ENCODE measurements at regions not wholly inside any gene's neighbourhood (a gene's known extent, or its start where the extent isn't known, plus 50 kb on each side); places are given as distances from the start of the nearest gene placed in this dataset.
"Not testable (repeated sequence)": the region's sequence is repeated elsewhere in the genome, so short reads cannot be mapped to it uniquely, and the experiment has no call there.

GRCh38 chr13:99686944-99687411 lies 185.7 kb downstream of the TM9SF2 start:
- DNase-seq (ENCODE audit: insufficient read length, low spot score) (no peak), FAIRE-seq (no peak)
- TF ChIP-seq POU2F2 (IDR thresholded peaks at IDR 0.05; ENCODE audit: low read depth, low read length) (no peak), POLR2AphosphoS5 (IDR thresholded peaks at IDR 0.05; ENCODE audit: low read depth, low read length) (no peak), SPI1 (IDR thresholded peaks at IDR 0.05; ENCODE audit: low read depth, low read length) (no peak), PAX5 (IDR thresholded peaks at IDR 0.05; ENCODE audit: insufficient read depth, low read length, severe bottlenecking) (no peak), POLR2A (IDR thresholded peaks at IDR 0.05; ENCODE audit: low read depth, low read length) (no peak), TAF1 (IDR thresholded peaks at IDR 0.05; ENCODE audit: low read depth, low read length) (no peak)

GRCh38 chr13:99686157-99686572 lies 184.9 kb downstream of the TM9SF2 start:
- no peak for TF ChIP-seq POLR2AphosphoS5 (IDR thresholded peaks at IDR 0.05; ENCODE audit: low read depth, low read length)
- no peak for TF ChIP-seq SPI1 (IDR thresholded peaks at IDR 0.05; ENCODE audit: low read depth, low read length)
- TF ChIP-seq PAX5 (IDR thresholded peaks at IDR 0.05; ENCODE audit: insufficient read depth, low read length, severe bottlenecking): no peak
- TF ChIP-seq POU2F2 (IDR thresholded peaks at IDR 0.05; ENCODE audit: low read depth, low read length): no peak
- no peak for TF ChIP-seq POLR2A (IDR thresholded peaks at IDR 0.05; ENCODE audit: low read depth, low read length)
- no peak for TF ChIP-seq TAF1 (IDR thresholded peaks at IDR 0.05; ENCODE audit: low read depth, low read length)
- no peak for DNase-seq (ENCODE audit: insufficient read length, low spot score)
- FAIRE-seq: peak; percentile 16

- TF ChIP-seq POLR2AphosphoS5 (IDR thresholded peaks at IDR 0.05; ENCODE audit: low read depth, low read length) (no peak), POU2F2 (IDR thresholded peaks at IDR 0.05; ENCODE audit: low read depth, low read length) (no peak), SPI1 (IDR thresholded peaks at IDR 0.05; ENCODE audit: low read depth, low read length) (no peak), TAF1 (IDR thresholded peaks at IDR 0.05; ENCODE audit: low read depth, low read length) (no peak), PAX5 (IDR thresholded peaks at IDR 0.05; ENCODE audit: insufficient read depth, low read length, severe bottlenecking) (no peak)
- DNase-seq (ENCODE audit: insufficient read length, low spot score): no peak
- FAIRE-seq: no peak
Measured at GRCh38 chr13:99681695-99682094, 180.4 kb downstream of the TM9SF2 start.

- FAIRE-seq (no peak), DNase-seq (ENCODE audit: insufficient read length, low spot score) (no peak)
- TF ChIP-seq SPI1 (IDR thresholded peaks at IDR 0.05; ENCODE audit: low read depth, low read length): no peak
- no peak for TF ChIP-seq POLR2A (IDR thresholded peaks at IDR 0.05; ENCODE audit: low read depth, low read length)
- TF ChIP-seq TAF1 (IDR thresholded peaks at IDR 0.05; ENCODE audit: low read depth, low read length): no peak
- TF ChIP-seq POLR2AphosphoS5 (IDR thresholded peaks at IDR 0.05; ENCODE audit: low read depth, low read length): no peak
- TF ChIP-seq PAX5 (IDR thresholded peaks at IDR 0.05; ENCODE audit: insufficient read depth, low read length, severe bottlenecking): no peak
- TF ChIP-seq POU2F2 (IDR thresholded peaks at IDR 0.05; ENCODE audit: low read depth, low read length): no peak
Measured at GRCh38 chr13:99677116-99677951, 176.1 kb downstream of the TM9SF2 start.

- TF ChIP-seq POLR2AphosphoS5 (IDR thresholded peaks at IDR 0.05; ENCODE audit: low read depth, low read length): no peak
- no peak for TF ChIP-seq SPI1 (IDR thresholded peaks at IDR 0.05; ENCODE audit: low read depth, low read length)
- no peak for TF ChIP-seq PAX5 (IDR thresholded peaks at IDR 0.05; ENCODE audit: insufficient read depth, low read length, severe bottlenecking)
- no peak for TF ChIP-seq TAF1 (IDR thresholded peaks at IDR 0.05; ENCODE audit: low read depth, low read length)
- no peak for TF ChIP-seq POU2F2 (IDR thresholded peaks at IDR 0.05; ENCODE audit: low read depth, low read length)
- no peak for DNase-seq (ENCODE audit: insufficient read length, low spot score)
- FAIRE-seq: no peak
Measured at GRCh38 chr13:99671746-99672145, 170.5 kb downstream of the TM9SF2 start.

- FAIRE-seq; DNase-seq (ENCODE audit: insufficient read length, low spot score): not testable (repeated sequence)
Measured at GRCh38 chr13:99669096-99669495, 167.8 kb downstream of the TM9SF2 start.

GRCh38 chr13:99666146-99666805 lies 165.0 kb downstream of the TM9SF2 start:
- TF ChIP-seq POLR2A (IDR thresholded peaks at IDR 0.05; ENCODE audit: low read depth, low read length): no peak
- TF ChIP-seq SPI1 (IDR thresholded peaks at IDR 0.05; ENCODE audit: low read depth, low read length): no peak
- no peak for TF ChIP-seq PAX5 (IDR thresholded peaks at IDR 0.05; ENCODE audit: insufficient read depth, low read length, severe bottlenecking)
- FAIRE-seq (no peak), DNase-seq (ENCODE audit: insufficient read length, low spot score) (no peak)

GRCh38 chr13:99665711-99666110 lies 164.4 kb downstream of the TM9SF2 start:
- DNase-seq (ENCODE audit: insufficient read length, low spot score) (no peak), FAIRE-seq (no peak)
- no peak for TF ChIP-seq POLR2A (IDR thresholded peaks at IDR 0.05; ENCODE audit: low read depth, low read length)
- no peak for TF ChIP-seq TAF1 (IDR thresholded peaks at IDR 0.05; ENCODE audit: low read depth, low read length)
- no peak for TF ChIP-seq POU2F2 (IDR thresholded peaks at IDR 0.05; ENCODE audit: low read depth, low read length)
- TF ChIP-seq POLR2AphosphoS5 (IDR thresholded peaks at IDR 0.05; ENCODE audit: low read depth, low read length): no peak

- no peak for TF ChIP-seq POLR2A (IDR thresholded peaks at IDR 0.05; ENCODE audit: low read depth, low read length)
- TF ChIP-seq POLR2AphosphoS5 (IDR thresholded peaks at IDR 0.05; ENCODE audit: low read depth, low read length): no peak
- no peak for TF ChIP-seq TAF1 (IDR thresholded peaks at IDR 0.05; ENCODE audit: low read depth, low read length)
- no peak for TF ChIP-seq POU2F2 (IDR thresholded peaks at IDR 0.05; ENCODE audit: low read depth, low read length)
- no peak for TF ChIP-seq PAX5 (IDR thresholded peaks at IDR 0.05; ENCODE audit: insufficient read depth, low read length, severe bottlenecking)
- no peak for TF ChIP-seq SPI1 (IDR thresholded peaks at IDR 0.05; ENCODE audit: low read depth, low read length)
- FAIRE-seq (no peak), DNase-seq (ENCODE audit: insufficient read length, low spot score) (no peak)
Measured at GRCh38 chr13:99663908-99664307, 162.6 kb downstream of the TM9SF2 start.
